ENCODE measurements at regions not wholly inside any gene's neighbourhood (a gene's known extent, or its start where the extent isn't known, plus 50 kb on each side); places are given as distances from the start of the nearest gene placed in this dataset.
"Not testable (repeated sequence)": the region's sequence is repeated elsewhere in the genome, so short reads cannot be mapped to it uniquely, and the experiment has no call there.

DNA sequence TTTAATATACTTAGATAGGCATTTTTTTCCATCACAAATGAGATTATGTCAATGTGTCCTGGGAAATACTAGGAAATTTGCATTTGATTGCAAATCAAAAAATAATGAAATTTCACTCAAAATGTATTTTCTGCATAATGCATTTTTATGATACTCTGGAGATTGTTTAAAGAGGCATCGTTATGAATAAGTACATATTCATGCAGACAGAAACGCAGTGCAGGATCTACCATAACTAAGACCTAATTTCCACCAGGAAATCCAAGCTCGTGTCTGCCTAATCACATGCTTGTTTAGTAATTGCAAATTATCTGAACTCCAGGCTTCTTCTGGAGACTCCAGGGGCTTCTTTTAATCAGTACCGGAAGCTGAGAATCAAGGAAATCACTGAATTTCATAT lies 163.5 kb upstream of the MXRA5 start:
- no peak for DNase-seq (ENCODE audit: low read depth)

DNA sequence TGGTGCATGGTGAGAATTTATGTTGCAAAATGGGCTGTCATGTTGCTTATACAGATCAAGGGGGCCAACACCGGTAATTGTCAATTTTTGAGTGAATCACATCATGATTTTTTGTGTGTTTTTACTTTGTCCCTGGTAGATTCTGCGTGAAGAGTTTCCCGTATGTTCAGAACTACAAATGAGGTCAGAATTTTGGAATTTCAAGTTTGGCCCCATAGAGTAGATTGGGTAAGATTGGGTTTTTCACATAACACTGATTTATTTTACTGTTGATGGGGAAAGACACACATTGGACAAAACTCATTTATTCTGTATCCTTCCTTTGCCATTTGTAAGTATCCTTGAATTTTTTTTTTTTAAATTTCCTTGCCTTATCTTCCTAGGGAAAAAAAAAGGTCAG lies 158.5 kb upstream of the MXRA5 start:
- no peak for DNase-seq (ENCODE audit: low read depth)

DNA sequence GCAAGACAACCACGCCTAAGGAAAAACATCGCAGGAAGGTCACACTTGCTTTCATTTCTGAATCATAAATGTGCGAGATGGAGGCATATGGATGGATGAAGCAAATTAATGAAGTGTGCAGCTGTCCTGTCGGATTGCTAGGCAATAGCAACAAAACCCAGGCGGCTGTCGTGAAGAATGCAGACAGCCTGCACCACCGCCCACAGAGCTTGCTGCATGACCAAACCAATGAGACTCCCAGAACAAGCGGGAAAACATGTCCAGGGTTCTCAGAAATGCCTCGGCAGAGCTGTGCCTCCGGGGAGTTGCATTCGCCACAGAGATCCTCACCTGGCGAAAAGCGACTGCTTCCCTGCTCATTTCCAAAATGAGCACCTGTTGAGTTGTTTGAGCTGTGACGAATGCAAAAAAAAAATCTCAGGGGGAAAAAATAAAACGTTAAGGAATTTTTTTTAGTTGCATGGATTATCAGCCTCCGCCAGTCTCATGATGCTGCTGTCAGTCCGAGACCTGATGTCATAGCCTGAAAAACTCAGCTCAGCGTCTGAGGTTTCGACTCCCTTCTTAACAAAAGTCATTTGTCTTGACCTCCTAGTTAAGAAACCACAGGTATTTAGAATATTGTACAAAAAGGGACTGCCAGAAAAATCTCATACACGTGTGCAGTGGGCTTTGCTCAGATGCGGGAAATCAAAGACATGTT lies 155.5 kb upstream of the MXRA5 start:
- peak; percentile 23 for DNase-seq (ENCODE audit: low read depth)

DNA sequence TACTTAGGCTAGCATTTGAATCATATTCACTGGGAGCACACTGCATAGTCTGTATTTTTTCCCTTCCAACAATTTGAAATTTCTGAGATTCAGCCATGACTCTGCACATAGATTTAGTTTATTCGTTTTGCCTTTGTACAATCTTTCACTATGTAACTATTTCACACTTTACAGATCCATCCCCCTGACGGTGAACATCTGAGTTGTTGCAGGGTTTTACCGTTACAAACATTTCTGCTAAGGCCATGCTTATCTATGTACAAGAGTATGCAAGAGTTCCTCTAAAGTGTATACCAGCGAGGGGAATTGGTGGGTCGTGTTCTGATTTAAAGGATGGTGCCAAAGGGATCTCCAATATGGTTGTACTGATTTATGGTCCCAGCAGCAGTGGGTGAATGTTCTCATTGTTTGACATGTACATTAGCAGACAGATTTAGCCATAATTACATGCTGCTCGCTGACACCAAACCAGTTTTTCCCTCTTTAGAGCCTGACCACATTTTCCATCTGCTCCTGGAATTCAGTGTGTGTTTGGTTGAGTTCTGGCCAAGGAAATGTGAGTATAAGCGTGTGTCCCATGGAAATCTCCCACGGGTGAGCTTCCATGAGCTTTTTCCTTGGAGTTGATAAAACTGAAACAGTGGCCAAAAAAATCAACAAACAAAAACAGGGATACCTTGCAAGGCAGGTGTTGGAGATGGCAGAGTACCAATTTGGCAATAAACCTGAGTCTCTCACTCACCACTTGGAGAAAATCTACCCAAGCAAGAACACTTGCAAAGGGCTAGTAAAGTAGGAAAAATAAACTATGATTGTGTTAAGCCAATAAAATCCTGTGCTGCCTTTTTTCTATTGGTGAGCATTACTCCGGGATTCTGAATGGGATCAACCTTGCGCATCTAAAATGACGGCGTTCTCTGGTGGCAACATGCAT lies 149.7 kb upstream of the MXRA5 start:
- not testable (repeated sequence) for DNase-seq (ENCODE audit: low read depth)

DNA sequence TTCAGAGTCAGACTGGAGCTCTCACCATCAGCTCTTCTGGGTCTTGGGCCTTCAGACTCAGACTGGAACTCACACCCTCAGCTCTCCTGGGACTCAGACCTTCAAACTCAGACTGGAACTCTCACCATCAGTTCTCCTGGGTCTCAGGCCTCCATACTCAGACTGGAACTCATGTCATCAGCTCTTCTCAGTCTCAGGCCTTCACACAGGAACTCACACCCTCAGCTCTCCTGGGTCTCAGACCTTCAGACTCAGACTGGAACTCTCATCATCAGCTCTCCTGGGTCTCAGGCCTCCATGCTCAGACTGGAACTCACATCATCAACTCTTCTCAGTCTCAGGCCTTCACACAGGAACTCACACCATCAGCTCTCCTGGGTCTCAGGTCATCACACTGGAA lies 147.2 kb upstream of the MXRA5 start:
- no peak for DNase-seq (ENCODE audit: low read depth)

DNA sequence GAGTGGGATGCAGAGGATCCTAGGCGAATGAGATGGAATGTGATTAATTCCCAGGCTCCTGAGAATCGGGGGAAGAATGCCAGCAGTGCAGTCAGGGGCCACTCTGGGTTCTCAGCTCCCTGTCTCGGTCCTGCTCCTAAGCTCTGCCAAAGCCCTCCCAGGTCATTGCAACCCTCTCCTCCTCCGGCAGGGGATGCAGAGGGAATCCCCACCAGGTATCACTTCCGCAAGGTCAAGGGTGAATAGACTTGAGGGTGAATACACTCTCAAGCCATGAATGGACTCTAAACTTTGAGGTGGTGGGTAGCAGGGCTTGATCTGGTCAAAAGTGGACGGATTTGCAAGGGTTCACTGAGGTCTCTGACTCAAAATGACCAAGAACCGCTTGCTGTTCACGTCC lies 139.3 kb upstream of the MXRA5 start:
- no peak for DNase-seq (ENCODE audit: low read depth)

DNA sequence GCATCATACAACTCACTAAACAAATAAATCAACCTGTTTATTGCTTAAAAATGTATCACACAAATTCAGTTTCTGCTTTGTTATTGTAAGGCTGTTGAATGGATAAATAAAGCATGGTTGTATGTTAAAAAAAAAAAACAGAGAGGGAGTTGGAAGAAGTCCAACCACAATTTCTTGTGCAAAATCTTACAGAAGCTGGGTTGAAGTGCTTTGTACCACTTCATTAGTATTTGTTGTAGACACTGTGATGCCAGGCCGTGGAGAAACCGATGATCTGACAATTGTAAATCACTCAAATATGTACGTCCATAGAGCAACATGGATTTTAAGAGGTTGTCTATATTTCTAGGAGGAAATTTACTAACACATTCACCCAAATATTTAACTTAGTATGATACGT lies 132.6 kb upstream of the MXRA5 start:
- DNase-seq (ENCODE audit: low read depth): no peak

DNA sequence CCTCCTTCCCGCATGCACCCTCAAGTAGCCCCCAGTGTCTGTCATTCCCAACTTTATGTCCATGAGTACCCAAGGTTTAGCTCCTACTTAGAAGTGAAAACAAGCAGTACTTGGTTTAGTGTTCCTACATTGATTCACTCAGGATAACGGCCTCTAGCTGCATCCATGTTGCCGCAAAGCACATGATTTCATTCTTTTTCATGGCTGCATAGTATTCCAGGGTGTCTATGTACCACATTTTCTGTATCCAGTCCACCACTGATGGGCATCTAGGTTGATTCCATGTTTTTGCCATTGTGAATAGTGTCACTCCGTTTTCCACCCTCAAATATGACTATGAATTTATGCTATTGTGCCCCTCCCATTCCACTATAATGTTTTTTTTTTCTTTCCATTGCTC lies 130.5 kb upstream of the MXRA5 start:
- no peak for DNase-seq (ENCODE audit: low read depth)

DNA sequence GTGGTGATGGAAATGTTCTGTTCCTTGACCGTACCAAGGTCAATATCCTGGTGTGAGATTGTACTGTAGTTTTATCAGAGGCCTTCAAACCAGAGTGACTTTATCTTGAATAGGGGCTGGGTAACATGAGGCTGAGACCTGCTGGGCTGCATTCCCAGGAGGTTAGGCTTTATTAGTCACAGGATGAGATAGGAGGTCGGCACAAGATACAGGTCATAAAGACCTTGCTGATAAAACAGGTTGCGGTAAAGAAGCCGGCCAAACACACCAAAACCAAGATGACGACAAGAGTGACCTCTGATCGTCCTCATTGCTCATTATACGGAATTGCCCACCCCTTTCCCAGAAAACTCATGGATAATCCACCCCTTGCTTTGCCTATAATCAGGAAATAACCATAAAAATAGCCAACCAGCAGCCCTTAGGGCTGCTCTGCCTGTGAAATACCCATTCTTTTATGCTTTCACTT lies 123.8 kb upstream of the MXRA5 start:
- DNase-seq (ENCODE audit: low read depth): peak; percentile 18

DNA sequence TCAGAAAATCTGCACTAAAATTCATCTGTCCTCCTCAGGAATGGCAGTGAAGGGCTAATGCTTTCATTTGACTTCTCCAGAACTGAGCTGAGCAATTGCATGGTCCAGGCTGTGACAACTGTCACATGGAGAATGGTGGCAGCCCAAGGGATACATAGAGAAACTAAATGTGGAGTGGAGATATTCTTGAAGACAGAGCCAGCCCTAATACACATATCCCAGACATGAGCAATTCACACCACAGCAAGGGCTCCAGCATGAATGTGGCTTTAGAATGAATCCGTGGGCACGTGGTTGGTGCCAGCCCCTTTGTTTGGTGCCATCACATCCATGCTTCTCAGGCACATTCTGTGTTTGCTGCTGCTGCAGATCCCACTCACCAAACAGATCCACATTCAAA lies 121.6 kb upstream of the MXRA5 start:
- DNase-seq (ENCODE audit: low read depth): no peak

DNA sequence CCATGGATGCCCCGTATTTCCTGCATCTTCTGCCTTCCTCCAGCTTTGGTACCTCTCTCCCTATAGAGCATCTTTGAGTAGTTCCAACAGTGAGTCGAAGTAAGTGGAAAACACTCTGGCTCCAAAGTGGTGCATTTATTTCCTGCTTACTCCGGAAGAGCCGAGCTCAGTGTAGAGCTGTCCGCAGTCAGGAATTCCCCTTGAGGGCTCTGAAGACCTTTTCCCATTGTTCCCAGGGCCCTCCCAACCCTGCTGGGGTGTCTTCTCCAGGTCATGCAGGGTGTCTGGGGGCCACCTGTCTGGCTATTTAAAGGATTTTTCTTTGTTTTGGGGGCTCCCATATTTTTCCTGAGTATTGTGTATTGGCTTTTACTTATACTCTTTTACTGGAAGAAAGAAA lies 118.6 kb upstream of the MXRA5 start:
- DNase-seq (ENCODE audit: low read depth): no peak

DNA sequence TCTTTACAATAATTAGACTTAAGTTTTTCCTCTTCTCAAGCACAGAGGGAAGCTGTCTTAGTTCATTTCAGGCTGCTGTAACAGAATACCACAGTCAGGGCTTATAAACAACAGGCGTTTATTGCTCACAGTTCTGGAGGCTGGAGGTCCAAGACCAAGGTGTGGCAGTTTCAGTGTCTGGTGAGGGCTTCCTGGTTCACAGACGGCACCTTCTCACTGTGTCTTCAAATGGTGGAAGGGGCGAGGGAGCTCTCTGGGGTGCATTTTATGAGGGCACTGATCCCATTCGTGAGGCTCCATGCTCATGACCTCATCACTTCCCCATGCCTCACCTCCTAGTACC lies 115.7 kb upstream of the MXRA5 start:
- no peak for DNase-seq (ENCODE audit: low read depth)

DNA sequence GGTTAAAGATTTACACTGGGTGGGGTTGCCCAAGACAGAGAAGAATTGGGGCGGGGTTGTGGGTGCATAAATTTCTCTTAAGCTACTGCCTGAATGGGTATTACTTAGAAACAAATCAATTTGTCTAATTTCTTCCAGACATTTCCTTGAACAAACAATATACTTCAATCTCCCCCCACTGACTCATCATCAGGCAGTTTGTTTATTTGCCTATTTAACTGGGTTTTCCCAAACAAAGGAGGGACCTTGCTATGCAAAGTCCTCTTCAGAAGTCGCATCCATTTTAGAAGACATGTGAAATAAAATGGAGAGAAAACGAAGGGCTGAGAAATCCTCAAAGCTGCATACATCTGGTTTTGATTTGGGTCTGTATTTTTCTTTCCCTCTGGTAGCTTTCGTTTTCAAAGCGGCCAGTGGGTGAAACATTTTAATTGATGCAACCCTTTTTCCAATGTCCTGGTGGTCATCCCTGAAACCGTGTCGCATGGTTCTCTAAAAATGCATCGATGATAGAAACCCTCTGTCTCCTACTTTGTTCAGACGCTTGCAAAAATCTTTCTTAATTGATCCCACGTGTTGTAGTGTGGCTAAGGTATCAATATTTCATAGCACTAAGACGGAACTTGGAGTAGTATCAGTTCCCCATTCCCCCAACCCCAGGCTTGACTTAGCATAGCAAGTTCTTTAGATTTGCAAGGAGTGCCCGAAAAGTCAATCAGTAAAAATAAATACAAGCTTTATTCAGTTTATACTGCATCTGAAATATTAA lies 115.1 kb upstream of the MXRA5 start:
- DNase-seq (ENCODE audit: low read depth): peak; percentile 2

DNA sequence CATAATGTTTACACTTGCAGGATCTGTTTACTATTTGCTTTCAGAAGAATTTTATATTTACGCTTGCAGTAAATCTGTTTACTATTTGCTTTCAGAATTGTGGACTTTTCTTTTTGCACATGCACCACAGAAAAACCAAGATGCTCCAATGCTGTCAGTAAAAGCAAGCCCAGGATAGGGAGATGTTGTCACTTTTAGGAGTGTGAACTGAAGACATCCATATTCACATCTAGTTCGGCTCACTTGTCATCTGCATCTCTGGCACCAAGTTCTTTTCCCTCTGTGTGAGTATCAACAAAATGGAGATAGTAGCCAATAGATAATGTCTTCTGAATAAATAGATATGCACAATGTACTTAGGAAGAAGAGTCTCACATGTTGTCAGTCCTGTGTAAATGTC lies 109.3 kb upstream of the MXRA5 start:
- DNase-seq (ENCODE audit: low read depth): no peak

DNA sequence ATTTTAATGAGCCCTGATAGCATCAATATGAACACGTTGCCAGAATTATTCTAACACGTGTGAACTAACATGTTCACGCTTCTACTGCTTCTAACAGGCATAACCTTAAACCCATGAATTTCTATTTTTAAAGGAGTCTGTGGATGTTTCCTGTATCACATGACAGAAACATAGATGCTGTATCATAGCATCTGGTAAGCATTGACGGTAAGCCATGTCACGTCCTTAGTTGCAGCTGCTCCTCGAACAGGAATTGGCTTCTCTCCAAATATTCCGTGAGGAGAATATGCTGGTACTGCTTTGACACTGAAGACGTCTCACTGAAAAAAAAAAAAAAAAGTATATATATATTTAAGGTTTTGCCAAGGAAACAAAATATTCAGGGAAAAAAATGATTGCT lies 105.1 kb upstream of the MXRA5 start:
- no peak for DNase-seq (ENCODE audit: low read depth)

DNA sequence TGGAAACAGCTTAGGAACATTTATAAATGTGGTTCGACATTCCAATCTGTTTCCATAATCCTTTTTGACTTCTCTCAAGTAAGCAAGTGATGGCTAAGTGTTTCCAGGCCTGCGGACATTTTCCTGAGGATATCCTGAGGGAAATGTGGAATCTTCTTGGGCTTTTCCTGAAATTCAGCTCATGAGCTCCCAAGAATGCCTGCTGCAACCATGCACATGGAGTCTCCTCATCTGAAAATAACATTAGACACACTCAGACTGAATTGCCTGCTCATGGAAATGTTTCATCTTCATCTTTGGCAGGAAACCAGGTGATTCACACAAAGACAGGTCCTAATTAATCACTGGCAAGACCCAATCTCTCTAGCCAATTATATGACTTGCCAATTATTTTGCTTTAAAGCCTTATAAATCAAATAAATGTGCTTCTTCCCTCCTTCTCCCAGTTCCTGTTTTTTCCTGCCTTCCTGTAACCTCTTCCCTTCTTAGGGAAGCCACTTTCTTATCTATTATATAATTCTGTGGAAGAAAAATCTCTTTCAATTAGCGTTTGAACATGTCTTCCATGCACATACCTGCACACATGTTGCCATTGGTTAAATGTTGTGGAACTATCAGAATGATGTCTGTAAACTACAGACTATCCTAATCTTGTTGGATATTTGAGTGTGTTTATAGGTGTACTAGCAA lies 104.6 kb upstream of the MXRA5 start:
- peak; percentile 3 for DNase-seq (ENCODE audit: low read depth)

DNA sequence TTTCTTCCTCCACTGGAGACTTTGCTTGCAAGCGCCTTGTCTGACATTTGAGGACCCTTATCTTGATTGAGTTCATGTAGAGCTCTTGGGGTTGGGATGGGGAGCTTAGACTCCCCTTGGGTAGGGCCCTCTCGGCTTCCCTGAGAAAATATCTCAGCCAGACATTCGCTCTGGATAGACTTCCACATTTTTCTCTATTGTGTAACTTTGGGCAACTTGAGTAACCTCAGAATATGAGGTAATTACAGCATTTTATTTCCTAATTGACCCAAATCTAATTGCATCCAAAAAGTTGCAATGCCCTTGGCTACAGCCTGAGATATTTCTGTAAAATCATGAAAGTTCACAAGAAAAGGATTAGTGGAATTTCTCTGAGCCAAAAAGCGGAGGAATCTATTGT lies 102.8 kb upstream of the MXRA5 start:
- DNase-seq (ENCODE audit: low read depth): no peak

DNA sequence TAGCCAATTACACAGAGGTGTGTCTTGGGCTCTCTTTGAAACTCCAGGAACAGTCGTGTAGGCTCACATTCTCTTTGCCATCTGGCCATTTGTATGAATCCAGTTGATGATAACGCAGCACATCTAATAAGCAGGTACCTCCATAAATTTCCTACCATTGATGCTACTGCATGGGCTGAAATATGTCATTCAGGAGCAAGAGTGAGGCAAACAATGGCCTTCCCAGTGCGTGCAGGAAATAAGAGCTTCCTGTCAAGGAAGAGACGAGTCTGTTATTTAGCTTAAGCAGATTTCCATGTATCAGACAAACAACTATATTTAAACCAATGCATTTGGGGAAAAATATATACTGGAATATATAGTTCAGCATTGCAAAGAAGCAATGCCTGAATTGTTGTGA lies 102.1 kb upstream of the MXRA5 start:
- no peak for DNase-seq (ENCODE audit: low read depth)

DNA sequence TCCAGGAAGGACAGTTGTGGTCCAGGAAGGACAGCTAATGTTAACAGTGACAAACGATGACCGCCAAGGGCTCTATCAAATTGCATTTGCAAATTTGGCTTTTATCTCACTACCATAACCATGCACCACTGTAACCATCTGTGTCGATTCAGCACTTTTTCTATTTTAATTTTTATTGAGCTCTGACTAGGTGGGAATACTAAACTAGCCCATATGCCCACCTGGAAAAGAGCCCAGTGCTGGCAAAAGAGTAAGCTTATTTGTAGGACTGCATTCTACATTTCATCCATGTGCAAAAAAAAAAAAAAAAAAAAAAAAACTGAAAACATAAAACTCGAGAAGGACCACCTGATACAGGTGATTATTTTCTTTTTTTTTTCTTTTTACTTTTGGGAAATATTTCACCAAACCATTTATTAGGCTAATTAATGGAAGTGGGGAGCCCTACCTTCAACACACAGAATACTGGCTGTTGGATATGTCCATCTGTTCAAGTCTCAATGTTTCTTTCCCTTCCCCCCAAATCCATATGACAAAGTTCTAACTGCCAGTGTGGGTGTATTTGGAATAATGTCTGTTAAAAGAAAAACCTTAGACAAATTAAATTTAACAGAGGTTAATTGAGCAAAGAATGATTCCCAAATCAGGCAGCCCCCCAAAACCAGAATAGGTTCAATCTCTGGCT lies 99.5 kb upstream of the MXRA5 start:
- no peak for DNase-seq (ENCODE audit: low read depth)

DNA sequence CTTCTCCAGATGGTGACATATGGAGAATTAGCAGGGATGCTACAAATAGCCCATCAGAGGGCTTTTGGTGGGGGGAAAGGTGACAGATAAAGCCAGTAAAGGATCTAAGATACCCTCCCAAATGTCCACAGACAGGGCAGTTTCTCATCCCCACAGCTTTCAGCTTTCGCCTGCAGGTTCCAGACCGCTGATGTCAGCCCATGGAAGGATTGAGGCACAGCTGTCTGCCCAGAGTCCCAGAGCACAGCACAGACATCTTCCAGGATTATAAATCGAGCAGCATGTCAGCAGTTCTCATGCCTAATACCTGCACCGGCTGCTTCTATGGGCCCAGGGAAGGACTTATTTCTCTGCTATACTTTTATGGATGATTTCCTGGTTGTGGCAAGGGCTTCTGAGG lies 96.7 kb upstream of the MXRA5 start:
- no peak for DNase-seq (ENCODE audit: low read depth)

DNA sequence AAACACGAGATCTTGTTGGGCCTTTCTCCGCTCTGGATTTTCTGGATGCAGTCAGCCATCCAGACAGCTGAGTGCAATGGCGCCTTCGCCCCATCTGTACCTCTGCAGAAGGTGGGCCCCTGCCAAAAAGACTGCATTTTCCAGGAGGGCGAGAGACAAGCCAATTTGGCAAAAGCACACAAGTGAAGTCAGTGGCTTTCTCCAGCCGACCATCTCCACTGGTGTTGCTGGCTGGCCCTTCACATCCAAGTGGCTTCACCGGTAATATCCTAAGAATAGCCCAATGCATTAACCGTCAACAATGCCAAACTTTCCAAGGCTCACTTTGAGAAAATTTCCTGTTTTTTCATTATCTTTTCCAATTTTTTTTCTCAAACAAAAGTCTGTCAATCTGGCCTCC lies 96.2 kb upstream of the MXRA5 start:
- no peak for DNase-seq (ENCODE audit: low read depth)

Measured in Daoy (cell line).